GM21717 (cell line): ENCODE measurements at regions not wholly inside any gene's neighbourhood (a gene's known extent, or its start where the extent isn't known, plus 50 kb on each side); places are given as distances from the start of the nearest gene placed in this dataset.

Source experiments
- ATAC-seq: cut with Tn5 transposase; IDR thresholded peaks from one replicate; pipeline ENCODE4 v1.9.1; 2021; ENCODE audit warnings: mild to moderate bottlenecking, moderate library complexity; ENCODE audit not compliant: unreplicated experiment

DNA sequence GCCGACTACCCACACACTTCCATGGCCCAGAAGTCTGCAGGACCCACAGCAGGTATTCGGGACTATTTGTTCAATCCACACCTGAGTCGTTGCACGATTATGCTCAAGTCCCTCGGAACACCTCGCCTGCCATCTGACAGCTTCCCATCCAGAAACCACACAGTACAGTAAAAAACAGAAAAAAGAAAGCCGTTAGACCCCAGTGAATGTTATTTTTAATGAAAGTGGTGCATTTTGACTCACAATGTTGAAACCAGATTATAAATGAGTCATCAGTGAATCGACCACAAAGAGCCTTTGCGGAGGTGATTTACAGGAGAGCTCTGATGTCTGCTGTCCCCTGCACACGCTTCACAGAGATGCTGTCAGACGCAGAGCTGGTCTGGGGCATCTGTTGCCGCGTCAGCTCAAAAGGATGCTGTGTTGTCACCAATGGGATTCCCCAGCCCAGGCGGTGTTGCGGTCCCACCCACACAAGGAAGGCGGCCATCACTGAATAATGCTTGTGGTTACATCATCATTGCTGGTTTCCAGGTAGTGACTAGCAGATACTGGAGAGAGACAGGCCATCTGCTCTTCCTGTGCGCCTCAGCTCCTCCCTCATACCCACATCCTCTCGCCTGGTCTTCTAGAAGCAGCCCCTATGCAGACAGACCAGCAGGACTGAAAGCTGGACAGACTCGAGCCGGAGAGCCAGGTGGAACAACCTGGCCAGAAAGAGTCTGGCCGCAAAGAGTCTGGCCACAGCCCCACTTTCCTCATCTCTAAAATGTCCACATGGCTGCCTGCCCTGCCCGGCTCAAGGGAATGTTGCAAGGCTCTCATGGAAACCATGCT lies 116.8 kb downstream of the TOMM20 start:
- ATAC-seq: peak; percentile 73

DNA sequence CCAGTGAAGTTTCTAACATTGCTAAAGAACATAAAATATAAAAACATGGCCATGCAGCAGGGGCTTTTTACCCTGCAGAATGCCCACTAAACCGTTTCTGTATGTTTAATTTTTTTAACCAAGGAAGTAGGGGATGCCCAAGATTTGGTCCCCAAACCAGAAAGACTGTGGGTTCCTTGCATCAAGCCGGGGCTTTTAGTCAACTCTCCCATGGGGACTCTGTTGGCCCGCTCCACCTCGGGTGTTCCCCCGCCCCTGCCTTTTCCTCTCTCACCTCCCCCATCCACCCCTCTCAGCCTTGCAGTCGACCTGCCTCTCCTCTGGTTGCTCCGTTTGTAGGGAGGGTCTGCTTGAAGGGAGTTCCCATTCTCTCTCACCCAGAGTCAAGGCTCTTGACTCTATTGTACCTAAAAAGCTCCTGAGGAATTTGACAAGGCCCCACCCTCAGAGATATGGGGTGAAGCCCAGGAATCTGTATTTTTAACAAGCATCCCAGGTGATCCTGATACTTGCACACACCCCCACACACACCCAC lies 117.5 kb downstream of the TOMM20 start:
- ATAC-seq: no peak

DNA sequence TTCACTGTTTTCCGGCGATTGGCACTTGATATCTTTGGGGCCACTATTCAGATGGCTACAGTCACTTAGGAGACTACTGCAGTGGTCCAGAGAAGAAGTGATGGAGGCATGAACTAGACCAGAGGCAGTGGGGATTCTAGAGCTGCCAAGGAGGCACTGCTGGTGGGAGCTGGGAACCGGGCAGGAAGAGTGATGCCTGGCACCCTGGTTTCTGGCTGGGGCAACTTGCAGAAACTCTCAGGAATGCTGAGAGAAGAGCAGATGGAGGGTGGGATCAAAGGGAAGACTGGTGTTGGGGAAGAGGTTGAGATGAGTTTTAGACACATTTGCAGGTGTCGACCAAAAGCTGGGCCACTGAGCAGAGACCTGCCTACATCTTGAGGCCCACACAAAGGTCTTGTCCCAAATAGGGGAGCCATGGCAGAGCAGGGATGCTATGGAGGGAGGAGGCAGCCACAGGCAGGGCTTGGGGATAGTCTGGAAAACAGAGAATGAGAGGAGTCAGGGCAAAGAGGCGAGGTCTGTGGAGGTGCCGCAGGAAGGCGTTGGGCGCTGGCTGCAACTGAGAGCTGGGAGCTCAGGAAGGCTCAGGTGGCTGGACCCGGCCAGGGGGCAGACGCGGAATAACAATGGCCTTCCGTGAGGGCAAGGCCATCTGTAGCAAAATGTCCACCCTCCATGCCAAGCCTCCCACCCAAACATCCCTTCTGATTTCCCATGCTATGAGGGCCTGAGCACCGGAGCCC lies 118.9 kb downstream of the TOMM20 start:
- no peak for ATAC-seq

DNA sequence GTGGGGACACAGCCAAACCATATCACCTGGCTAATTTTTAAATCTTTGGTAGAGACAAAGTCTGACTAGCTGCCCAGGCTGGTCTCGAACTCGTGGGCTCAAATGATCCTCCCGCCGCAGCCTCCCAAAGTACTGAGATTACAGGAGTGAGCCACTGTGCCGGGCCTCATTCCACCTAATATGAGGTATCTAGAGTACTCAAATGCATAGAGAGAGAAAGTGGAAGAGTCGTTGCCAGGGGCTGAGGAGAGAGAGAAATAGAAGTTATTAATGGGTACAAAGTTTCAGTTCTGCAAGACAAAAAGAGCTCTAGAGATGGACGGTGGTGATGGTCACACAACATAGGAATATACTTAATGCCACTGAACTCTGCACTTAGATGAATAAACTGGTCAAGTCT lies 119.6 kb downstream of the TOMM20 start:
- ATAC-seq: no peak

DNA sequence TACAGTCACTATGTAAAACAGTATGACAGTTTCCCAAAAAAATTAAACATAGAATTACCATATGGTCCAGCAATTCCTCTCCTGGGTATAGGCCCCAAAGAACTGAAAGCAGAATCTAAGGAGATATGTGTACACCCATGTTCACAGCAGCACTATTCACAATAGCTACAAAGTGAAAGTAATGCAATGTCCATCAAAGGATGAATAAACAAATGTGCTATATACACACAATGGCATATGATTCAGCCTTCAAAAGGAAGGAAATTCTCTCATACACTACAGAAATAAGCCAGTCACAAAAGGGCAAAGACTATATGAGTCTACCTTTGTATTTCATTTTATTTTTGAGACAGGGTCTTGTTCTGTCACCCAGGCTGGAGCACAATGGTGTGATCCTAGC lies 120.4 kb downstream of the TOMM20 start:
- no peak for ATAC-seq

GRCh38 chr1:235006816-235007215 lies 121.8 kb downstream of the TOMM20 start:
- ATAC-seq: no peak

GRCh38 chr1:235006132-235006721 lies 122.4 kb downstream of the TOMM20 start:
- ATAC-seq: no peak

DNA sequence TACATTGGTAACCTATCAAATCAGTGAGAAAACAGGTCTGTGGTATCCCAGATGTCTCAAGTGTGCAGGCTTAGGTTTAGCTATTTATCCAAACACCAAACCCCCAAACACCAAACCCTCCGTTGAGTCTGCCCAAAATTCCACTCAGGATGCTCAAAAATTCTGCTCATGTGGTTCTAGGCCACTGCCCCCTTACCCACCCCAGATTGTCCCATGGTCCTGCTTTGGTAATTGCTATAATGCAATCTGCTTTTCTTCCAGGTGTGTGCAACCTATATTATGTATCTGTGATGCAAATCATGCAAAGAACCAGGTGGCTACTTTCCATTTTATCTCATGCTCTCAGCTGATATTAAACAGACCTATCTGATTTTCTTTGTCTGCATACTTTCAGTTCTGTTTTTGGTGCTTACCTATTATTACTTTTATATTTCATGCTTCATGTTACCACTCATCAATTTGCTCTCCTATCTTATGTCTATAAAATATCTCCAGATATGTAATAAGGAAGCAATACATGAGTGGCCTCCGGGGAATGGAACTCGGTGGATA lies 123.7 kb downstream of the TOMM20 start:
- ATAC-seq: no peak

GRCh38 chr1:235004276-235004675 lies 124.4 kb downstream of the TOMM20 start:
- no peak for ATAC-seq

GRCh38 chr1:235002706-235003300 lies 125.8 kb downstream of the TOMM20 start:
- no peak for ATAC-seq

DNA sequence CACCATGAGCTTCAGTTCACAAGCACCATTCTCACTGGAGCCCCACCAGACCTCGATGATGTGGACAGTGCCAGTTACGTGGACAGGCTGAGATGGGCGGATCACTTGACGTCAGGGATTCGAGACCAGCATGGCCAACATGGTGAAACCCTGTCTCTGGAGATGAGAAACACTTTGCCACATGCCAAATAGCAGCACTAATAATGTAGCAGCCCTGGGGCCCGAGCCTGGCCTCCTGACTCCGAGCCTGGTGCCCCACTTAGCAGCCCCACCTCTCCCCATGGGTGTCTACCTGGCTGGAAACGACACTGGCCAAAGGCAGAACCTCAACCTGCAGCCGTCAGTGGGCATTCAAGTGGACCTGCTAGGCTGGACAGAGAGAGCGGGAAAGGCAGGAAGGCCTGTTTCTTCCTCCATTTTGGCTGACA lies 129.1 kb downstream of the TOMM20 start:
- no peak for ATAC-seq

- ATAC-seq: no peak
Measured at GRCh38 chr1:234997896-234998741, 130.5 kb downstream of the TOMM20 start.

GRCh38 chr1:234997201-234997895 lies 131.3 kb downstream of the TOMM20 start:
- no peak for ATAC-seq

DNA sequence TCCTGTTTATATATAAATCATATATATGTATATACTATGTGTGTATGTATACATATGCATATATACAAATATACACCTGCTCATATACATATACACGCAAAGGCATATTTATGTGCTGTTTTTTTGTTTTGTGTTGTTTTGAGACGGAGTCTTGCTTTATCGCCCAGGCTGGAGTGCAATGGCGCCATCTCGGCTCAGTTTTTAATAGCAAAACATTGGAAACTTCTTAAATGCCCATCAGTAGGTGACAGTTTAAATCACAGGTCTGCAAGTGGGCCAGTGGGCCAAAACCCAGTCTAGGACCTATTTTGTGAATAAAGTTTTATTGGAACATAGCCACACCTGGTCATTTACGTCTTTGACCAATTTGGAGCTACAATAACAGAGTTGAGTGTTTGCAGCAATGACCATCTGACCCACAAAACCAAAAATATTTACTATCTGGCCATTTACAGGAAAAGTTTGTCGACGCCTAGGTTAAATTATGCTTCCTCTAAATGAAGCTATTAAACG lies 132.3 kb downstream of the TOMM20 start:
- ATAC-seq: no peak

- no peak for ATAC-seq
Measured at GRCh38 chr1:234994436-234995295, 134.0 kb downstream of the TOMM20 start.

DNA sequence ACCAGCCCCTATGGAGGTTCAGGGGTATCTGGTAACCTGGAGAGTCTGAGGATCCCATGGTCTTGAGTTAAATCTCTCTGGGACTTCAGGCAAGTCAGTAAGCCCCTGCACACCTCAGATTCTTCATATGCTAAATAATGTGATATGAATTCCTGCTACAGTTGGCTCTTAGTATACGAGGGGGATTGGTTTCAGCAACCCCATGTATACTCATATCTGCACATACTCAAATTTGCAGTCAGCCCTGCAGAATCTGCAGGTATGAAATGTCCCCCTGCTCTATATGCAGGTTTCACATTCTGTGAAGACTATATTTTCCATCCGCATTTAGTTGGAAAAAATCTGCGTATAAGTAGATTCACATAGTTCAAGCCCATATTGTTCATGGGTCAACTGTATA lies 136.6 kb downstream of the TOMM20 start:
- no peak for ATAC-seq

DNA sequence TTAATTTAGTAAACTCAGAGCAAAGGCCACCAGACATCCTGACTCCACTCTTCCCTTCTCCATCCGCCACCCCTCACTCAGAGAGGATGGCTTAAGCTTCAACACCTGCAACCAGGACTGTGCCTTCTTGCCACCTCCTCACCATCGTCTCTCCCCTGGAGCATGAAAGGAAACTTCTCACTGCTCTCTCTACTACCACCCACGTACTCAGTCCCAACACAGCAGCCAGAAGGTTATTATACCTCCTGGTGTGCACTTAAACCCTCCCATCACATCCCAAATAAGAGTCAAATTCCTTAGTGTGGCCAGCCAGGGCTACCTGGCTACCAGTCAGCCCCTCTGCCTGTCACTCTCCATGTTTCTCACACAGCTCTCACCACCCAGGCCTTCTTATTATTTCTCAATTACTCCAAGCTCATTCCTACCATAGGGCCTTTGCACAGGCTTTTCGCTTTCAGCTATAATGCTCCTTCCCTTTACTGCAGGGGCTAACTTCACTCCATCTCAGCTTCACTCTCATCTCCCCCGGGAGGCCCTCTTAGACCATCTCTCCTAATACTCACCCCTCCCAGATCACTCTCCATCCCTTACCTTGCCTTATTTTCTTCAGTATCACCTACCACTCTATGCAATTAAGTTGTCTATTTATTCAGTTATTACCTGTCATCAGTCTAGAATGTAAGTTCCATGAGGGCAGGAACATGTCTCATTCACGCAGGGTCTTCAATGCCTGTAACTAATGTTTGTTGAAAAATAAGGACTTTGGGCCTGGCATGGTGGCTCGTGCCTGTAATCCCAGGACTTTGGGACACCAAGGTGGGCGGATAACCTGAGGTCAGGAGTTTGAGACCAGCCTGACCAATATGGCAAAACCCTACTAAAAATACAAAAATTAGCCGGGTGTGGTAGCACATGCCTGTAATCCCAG lies 137.5 kb downstream of the TOMM20 start:
- no peak for ATAC-seq
